GM18873 (cell line): ENCODE measurements at regions not wholly inside any gene's neighbourhood (a gene's known extent, or its start where the extent isn't known, plus 50 kb on each side); places are given as distances from the start of the nearest gene placed in this dataset.

Source experiments
- ATAC-seq: cut with Tn5 transposase; IDR thresholded peaks from one replicate; pipeline ENCODE4 v1.9.1; 2021; ENCODE audit warnings: mild to moderate bottlenecking, moderate library complexity, moderate number of reproducible peaks; ENCODE audit not compliant: unreplicated experiment, low FRiP score

DNA sequence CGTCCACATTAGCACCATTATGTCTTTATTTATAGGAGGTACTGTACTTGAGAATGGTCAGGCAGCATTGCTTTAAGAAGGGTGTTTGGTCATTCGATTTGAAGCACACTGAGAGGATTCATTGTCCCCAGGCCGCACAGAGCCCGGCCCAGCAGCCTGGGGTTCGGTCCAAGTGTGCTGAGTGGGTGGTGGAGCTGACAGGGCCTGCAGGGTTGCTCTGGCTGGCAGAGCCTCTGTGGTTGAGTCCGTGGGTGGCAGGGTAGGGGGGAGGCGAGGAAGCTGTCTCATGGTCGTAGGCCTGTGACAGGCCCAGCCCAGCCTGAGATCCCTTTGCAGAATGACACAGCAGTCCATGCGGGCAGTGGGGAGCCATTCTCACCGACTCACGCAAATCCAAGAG lies 227.7 kb upstream of the TOPAZ1 start:
- ATAC-seq, result no peak

GRCh38 chr3:44015170-44015569 lies 226.5 kb upstream of the TOPAZ1 start:
- no peak for ATAC-seq

- no peak for ATAC-seq
Observed at GRCh38 chr3:44016818-44017217, 224.9 kb upstream of the TOPAZ1 start.

DNA sequence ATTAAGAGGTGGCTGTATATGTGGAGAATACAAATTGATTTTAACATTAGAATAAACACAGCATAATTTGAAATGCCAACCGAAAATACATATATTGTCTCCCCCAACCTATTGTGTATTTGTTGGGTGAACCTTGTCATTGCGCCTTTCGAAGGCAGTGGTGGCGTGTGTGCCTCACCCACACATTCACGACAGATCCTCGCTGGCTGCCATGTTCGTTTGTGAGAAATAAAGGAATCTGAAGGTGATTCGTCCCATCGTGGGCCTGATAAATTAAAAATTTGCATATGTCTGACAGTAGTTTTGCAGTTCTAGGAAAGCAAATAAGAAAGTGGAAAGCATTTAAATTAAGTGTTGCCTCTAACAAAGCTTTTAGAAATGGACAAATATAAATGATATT lies 222.8 kb upstream of the TOPAZ1 start:
- ATAC-seq, result no peak

DNA sequence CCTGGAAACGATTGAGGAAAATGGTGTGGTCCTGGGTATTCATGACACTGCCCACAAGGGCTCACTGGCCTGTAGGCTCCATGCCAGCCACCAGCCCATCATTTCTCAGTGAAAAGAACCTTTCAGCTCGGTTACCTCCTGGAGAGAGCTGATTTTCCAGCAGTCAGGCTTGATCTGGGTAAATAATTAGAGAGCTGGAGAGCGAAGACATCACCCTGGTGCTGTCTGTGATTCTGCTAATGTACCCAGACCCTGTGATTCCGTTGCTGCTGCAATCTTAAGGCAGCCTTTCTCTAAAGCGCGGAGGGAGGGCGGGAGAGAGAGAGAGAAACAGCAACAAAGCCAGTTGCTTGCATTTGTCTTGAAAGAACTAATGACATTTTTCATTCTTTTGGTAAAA lies 221.9 kb upstream of the TOPAZ1 start:
- ATAC-seq, result no peak

- no peak for ATAC-seq
Observed at GRCh38 chr3:44020143-44020542, 221.5 kb upstream of the TOPAZ1 start.

- no peak for ATAC-seq
Observed at GRCh38 chr3:44021651-44022594, 219.8 kb upstream of the TOPAZ1 start.

DNA sequence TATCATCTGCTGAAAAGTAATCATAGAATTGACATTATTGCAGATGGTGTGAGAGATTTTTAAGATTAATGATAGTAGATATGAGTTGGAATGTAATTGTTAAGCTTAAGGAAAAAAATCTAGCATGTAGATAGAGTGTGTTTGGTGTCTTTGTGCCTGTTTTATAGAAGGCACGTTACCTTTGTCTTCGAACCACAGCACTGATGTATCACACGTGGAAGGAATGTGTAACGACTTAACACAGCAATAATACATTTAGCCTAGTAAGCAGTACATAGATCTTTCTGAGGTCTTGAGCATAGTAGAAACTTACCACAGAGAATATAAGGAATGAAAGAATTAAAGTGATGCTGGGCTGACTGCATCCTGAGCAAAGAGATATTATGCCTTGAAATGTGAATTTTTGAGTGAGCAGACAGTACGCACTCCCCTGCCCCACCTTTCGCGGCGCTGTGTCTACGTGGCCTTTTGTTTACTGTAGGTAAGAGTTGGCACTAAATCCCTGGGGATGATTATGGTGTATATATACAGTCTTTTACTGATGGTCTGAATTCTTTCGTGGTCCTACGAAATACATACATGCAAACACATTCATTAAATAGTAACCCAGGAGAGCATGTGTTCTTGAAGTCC lies 217.6 kb upstream of the TOPAZ1 start:
- no peak for ATAC-seq

GRCh38 chr3:44026220-44026865 lies 215.3 kb upstream of the TOPAZ1 start:
- no peak for ATAC-seq

GRCh38 chr3:44029100-44029499 lies 212.6 kb upstream of the TOPAZ1 start:
- no peak for ATAC-seq

- no peak for ATAC-seq
Observed at GRCh38 chr3:44030285-44030684, 211.4 kb upstream of the TOPAZ1 start.

DNA sequence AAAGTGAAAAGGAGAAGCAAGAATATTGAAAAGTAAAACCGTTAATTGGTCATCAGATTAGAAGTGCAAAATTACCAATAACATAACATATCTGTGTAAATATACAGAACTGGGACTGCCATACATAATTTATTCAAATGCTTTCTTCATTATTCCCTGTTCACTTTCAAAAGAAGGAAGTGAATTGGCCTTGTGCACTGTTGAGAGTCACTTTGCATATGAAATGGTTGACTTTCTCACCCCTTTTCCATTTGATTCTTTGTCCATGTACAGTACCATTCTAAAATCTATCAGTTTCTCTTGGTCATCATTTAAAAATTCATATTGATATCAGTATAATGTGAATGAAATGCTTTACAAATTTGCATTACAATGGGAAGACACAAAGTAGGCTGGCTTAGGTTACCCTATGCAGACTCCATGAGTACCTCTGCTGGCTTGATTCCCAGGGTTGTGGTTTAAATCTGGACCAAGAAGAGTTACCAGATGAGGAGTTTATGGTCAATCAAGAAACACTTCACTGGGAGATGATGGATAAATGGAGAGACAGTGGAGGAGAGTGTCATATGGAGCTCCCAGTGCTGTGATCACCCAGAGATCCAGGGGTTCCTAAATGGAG lies 210.9 kb upstream of the TOPAZ1 start:
- ATAC-seq, result no peak

DNA sequence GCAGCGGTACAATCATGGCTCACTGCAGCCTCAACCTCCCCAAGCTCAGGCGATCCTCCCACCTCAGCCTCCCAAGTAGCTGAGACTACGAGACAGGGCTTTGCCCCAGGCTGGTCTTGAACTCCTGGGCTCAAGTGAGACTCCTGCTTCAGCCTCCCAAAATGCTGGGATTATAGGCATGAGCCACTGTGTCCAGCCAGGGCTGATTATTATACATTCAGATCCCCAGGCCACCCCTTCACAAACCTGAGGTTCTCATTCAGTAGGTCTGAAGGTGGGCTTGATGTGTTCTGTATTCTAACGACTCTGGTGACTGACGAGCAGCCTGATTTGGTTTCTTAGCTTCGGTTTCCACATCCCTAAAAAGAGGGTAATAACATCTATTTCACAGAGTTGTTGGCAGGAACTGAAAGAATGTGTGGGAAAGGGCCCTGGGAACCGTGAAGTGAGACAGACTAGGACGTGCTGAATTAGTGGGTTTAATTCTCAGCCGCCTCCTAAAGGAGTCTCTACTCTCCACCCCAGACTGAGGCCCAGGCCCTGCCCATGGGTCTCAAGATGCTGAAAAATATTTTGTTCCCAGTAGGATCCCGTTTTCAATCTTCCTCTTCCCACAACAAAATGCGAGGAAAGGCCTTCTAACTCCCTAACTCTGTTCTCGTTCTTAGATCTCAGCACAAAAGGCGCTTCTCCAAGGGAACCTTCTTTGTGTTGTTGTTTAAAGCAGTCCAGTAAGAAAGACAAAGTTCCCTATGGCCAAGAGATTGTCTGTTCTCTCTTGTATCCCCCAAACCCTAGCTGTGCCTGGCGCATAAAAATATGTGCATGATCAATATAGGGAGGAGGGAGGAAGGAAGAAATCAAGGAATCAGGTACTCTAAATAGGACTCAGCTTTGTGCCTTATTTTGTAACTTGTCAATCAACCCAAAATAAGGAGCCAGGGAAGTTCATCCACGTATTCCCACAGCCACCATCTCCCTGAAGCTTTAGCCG lies 210.0 kb upstream of the TOPAZ1 start:
- ATAC-seq, result no peak

DNA sequence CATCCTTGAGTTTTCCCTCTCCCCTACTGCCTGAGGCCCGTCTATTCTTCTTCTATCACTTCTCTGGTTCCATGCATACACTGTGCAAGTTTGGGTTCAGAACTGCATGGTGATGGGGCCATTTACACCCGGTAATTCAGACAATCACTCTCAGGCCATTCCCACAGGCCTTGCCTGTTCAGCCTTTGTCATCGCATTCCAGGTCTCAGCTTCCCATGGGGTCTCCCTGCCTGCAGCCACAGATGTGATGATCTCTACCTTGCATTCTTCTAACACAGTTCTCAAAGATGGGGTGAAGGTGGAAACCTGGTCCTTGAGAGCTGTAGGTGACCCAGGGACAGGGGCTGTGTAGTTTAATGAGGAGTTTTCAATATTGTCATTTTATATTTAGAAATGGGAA lies 209.2 kb upstream of the TOPAZ1 start:
- no peak for ATAC-seq

DNA sequence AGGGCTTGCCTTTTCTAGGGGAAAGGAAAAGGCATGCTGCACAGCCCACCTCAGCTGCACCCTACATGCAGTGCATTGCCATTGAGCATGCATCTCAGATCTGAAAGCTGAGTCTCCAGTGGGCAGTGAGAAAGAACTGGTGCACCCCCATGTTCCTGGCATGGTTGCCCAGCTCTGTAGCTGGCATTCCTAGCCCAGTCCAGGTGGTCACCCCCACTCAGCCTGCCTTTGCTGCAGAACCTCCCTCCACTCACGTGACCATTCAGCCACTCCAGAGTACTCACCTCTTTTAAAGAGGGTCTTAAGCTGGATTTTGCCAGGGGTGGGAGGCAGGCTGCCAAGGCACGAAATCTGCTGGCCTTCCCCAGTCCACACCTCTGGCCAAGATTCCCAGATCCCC lies 208.6 kb upstream of the TOPAZ1 start:
- no peak for ATAC-seq

DNA sequence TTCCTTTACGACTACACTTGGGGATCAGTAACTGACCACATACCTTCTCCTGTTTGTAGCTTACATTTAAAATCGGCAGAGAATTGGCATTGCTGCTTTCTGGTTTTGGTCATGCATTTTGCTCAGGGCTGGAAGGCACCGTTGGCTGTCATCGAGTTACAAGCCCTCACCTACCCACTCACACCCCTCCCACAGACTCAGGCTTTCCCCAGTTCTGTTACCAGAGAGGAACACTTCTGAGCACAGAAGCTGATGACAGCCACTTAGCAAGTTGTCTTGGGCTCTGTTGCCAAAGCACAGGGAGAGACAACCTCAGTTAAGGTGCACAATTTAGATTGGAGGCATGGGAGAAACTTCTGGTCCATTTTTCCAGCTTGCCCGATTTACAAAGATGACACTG lies 204.8 kb upstream of the TOPAZ1 start:
- ATAC-seq, result no peak

DNA sequence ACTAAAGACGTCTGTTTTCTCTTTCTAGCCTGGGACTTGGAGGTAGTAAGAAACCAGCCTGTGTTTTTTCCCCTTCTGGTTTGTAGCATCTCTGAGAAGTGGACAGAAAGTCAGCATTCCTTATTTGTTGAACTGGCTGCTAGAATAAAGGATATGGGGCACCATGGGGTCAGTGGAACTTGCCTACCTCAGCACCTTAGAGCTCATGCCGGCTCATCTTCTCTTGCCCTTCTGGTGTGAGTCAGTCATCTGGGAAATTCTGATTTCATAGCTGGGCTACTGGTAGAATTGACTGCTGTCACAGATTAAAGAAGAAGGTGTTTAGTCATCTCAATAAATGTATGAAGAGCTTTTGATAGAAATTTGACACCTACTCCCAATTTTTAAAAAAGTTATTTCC lies 202.7 kb upstream of the TOPAZ1 start:
- ATAC-seq, result no peak

DNA sequence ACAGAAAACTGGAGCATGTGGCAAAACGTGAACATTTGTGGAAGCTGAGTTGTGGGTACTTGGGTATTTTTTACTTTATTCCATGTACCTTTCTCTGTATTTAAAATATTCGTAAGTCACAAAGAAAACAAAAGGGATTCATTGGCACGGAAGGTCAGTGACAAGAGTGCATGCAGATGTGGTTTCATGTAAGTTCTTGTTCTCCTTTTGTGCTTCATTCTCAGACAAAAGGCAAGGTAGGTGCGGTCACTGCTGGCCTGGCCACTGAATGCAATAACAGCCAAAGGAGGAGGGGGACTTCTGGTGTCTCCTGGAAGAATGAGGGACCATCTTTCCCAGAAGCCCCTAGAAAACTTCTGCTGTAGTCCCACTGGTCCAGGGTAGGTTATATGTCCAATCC lies 200.0 kb upstream of the TOPAZ1 start:
- ATAC-seq, result no peak

- no peak for ATAC-seq
Observed at GRCh38 chr3:44042772-44043171, 198.9 kb upstream of the TOPAZ1 start.
